ENCODE measurements at regions not wholly inside any gene's neighbourhood (a gene's known extent, or its start where the extent isn't known, plus 50 kb on each side); places are given as distances from the start of the nearest gene placed in this dataset.

DNA sequence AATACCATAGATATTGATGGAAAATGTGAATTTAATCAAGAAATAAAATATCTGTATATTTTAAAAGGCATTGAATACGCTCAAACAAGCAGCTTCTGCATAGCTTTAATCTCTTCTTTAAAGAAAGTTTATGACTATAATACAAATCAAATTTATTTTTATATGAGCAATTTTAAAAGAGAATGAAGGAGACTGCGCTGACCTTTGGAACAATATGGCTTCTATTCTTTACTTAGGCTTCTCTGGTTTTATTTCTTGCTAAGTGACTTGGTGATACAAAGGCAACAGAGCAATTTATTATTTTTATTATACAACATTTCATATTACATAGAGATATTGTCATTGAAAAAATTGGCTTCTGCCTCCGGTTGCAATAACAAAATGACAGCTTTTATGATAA is 776.7 kb downstream of the TBC1D32 start:
- no peak overlapping the region for H2BK120ac ChIP-seq (ENCODE audit: low read depth, low read length)
- WGBS, 2 experiments (ENCODE audit: extremely low coverage in 2 of 2, insufficient read length in 1 of 2), result no CpG with 5 or more reads among the region's 3 CpGs
- ChIA-PET POLR2A (ENCODE audit: unreplicated experiment) (no interaction called here), CTCF (no interaction called here)
- H3K4me3 ChIP-seq (ENCODE audit: insufficient read depth, low read depth, low read length), result no peak overlapping the region
- H3K9me1 ChIP-seq (ENCODE audit: insufficient read depth, low read length), result no peaks in the 10 kb centered on the region
- no peaks in the 10 kb centered on the region for H3K36me3 ChIP-seq (ENCODE audit: control insufficient read depth, insufficient read depth, low read length)
- H2AFZ ChIP-seq (replicated peaks; ENCODE audit: low read length, poor library complexity), result no peak overlapping the region
- dilution Hi-C loops (cut with HindIII; ENCODE audit: low sequenced_read_pairs, unreplicated experiment), result no loop called here
- H3K4me2 ChIP-seq (ENCODE audit: low read depth, low read length), result no peak overlapping the region
- no peak overlapping the region for H4K8ac ChIP-seq (ENCODE audit: low read depth in 2 of 2, low read length in 2 of 2)
- no peaks in the 10 kb centered on the region for H4K20me1 ChIP-seq (ENCODE audit: insufficient read depth, low read length)
- no peak overlapping the region for H3K14ac ChIP-seq (replicated peaks; ENCODE audit: low read depth, low read length)
- 0 out of 2 replicates have a peak, but pooled peaks cover 4% of the 10 kb centered on the region for H3K9me3 ChIP-seq (ENCODE audit: control insufficient read depth, insufficient read depth, low read length)
- intact Hi-C loops (cut with micrococcal nuclease), result no loop called here
- H3K9ac ChIP-seq (ENCODE audit: low read depth, low read length), result no peak overlapping the region
- no peak overlapping the region for H3K18ac ChIP-seq (ENCODE audit: low read depth, low read length)
- no peak overlapping the region for H2BK15ac ChIP-seq (ENCODE audit: low read depth, low read length)
- no peaks in the 10 kb centered on the region for H3K4me1 ChIP-seq (ENCODE audit: control insufficient read depth, insufficient read depth, low read length)
- BruUV-seq (replicated peaks), result no TSS peak
- H4K5ac ChIP-seq (ENCODE audit: low read depth, low read length), result no peak overlapping the region
- H2AK9ac ChIP-seq (replicated peaks; ENCODE audit: low read depth, low read length, poor library complexity), result no peak overlapping the region
- no peak overlapping the region for H4K91ac ChIP-seq (ENCODE audit: insufficient read depth, low read depth, low read length)
- H3K4ac ChIP-seq (ENCODE audit: low read depth, low read length), result no peak overlapping the region
- H3K23ac ChIP-seq (ENCODE audit: low read depth, low read length), result no peak overlapping the region
- no peak overlapping the region for H3K56ac ChIP-seq (ENCODE audit: extremely low read depth, insufficient read depth, low read length)
- no peak for ATAC-seq (ENCODE audit: low read depth)
- no peaks in the 10 kb centered on the region for H3K27me3 ChIP-seq (ENCODE audit: control insufficient read depth, insufficient read depth, low read length)
- DNase-seq, result no peak
- H3K27ac ChIP-seq (ENCODE audit: insufficient read depth, low read length), result no peak overlapping the region
- in situ Hi-C loops (cut with MboI; ENCODE audit: low sequenced_read_pairs), result no loop called here
- H2AK5ac ChIP-seq (ENCODE audit: low read depth, low read length), result no peak overlapping the region
- no peak for TF ChIP-seq MAZ (IDR thresholded peaks at IDR 0.05; ENCODE audit: borderline replicate concordance, low read depth, low read length)
- no peak for TF ChIP-seq MAFK (IDR thresholded peaks at IDR 0.05; ENCODE audit: low read depth, low read length)
- no peak for TF ChIP-seq POLR2A (IDR thresholded peaks at IDR 0.05; ENCODE audit: low read depth, low read length)
- TF ChIP-seq, protein P1, sequence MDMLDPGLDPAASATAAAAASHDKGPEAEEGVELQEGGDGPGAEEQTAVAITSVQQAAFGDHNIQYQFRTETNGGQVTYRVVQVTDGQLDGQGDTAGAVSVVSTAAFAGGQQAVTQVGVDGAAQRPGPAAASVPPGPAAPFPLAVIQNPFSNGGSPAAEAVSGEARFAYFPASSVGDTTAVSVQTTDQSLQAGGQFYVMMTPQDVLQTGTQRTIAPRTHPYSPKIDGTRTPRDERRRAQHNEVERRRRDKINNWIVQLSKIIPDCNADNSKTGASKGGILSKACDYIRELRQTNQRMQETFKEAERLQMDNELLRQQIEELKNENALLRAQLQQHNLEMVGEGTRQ (IDR thresholded peaks at IDR 0.05; ENCODE audit: low read depth, low read length), result no peak
- TF ChIP-seq, protein P2, sequence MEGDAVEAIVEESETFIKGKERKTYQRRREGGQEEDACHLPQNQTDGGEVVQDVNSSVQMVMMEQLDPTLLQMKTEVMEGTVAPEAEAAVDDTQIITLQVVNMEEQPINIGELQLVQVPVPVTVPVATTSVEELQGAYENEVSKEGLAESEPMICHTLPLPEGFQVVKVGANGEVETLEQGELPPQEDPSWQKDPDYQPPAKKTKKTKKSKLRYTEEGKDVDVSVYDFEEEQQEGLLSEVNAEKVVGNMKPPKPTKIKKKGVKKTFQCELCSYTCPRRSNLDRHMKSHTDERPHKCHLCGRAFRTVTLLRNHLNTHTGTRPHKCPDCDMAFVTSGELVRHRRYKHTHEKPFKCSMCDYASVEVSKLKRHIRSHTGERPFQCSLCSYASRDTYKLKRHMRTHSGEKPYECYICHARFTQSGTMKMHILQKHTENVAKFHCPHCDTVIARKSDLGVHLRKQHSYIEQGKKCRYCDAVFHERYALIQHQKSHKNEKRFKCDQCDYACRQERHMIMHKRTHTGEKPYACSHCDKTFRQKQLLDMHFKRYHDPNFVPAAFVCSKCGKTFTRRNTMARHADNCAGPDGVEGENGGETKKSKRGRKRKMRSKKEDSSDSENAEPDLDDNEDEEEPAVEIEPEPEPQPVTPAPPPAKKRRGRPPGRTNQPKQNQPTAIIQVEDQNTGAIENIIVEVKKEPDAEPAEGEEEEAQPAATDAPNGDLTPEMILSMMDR (conservative IDR thresholded peaks at IDR 0.05; ENCODE audit: low read depth, low read length), result no peak
- no peak for TF ChIP-seq NFE2L2 (IDR thresholded peaks at IDR 0.05; ENCODE audit: low read depth, low read length)
- TF ChIP-seq BHLHE40 (IDR thresholded peaks at IDR 0.05; ENCODE audit: low read depth, low read length), result no peak
- TF ChIP-seq FOS (IDR thresholded peaks at IDR 0.05; ENCODE audit: low read depth, low read length), result no peak
- TF ChIP-seq CHD1 (IDR thresholded peaks at IDR 0.05; ENCODE audit: low read depth, low read length), result no peak
- TF ChIP-seq CEBPB (IDR thresholded peaks at IDR 0.05; ENCODE audit: low read depth, low read length), result no peak
- H3K79me1 ChIP-seq (ENCODE audit: low read depth in 1 of 2, low read length in 2 of 2), result no peaks in the 10 kb centered on the region
- no peak overlapping the region for H2BK20ac ChIP-seq (ENCODE audit: low read depth, low read length)
- no peak overlapping the region for H2BK5ac ChIP-seq (ENCODE audit: low read depth, low read length, poor library complexity, severe bottlenecking)

All from IMR-90 (cell line).